Liver (tissue), 3 donors: ENCODE measurements at regions not wholly inside any gene's neighbourhood (a gene's known extent, or its start where the extent isn't known, plus 50 kb on each side); places are given as distances from the start of the nearest gene placed in this dataset.

Source experiments
- CTCF ChIP-seq: fragments of 150-350 bp; IDR thresholded peaks from 2 replicates; pipeline ENCODE4 v1.5.1; 2017; ENCODE audit warnings: improper control_type of control experiment, low read depth, low read length; ENCODE audit not compliant: missing input control
- RAD21 ChIP-seq, 2 donors: IDR thresholded peaks; 2 replicates each; pipeline ENCODE4 v1.6.1; 2016; ENCODE audit warnings: antibody characterized with exemption in 2 of 2, mild to moderate bottlenecking in 2 of 2
- donor health status: healthy.
- donor health status: healthy.

DNA sequence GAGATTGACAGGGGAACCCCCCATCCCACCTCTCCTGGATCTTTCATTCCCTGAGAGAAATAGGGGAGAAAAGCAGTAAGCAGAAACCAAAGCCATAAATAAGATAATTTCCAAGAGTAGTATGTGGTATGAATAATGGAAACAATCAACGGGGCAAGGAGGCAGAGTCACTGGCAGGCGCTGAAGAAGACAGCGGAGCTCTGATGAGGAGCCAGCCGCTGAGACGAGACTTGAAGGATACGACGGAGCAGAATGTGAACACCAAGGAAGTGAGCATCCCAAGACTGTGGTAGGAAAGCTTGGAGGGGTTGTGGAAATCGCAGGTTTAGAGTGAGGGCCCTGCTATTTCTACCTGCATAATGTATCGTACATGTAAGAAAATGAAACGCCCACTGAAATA is 93.6 kb upstream of the CBLN2 start:
- TF ChIP-seq RAD21 (IDR thresholded peaks at IDR 0.05) (no peak), CTCF (no peak)
